ENCODE measurements at regions not wholly inside any gene's neighbourhood (a gene's known extent, or its start where the extent isn't known, plus 50 kb on each side); places are given as distances from the start of the nearest gene placed in this dataset.

DNA sequence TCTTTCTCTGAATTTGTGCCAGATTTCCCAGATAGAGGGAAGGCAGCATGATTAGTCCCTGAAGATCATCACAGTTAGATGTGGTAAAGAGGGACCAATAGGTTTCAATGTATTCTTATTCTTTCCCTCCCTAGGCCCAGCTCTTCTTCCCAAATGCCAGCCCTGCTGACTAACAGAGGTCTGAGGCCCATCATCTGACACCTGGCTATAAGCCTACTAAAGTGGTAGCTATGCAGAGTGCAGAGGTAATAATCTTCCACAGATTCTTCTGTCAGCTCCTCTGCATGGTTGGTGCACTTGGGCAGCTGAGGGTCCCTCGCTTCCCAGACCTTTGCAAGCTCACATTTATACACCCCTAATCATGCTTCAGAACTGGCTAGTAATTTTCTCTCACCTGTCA, 63.7 kb upstream of the PZP start:
- no peak for TF ChIP-seq POLR2A (IDR thresholded peaks at IDR 0.05; ENCODE audit: low read length)
- TF ChIP-seq GATA1 (IDR thresholded peaks at IDR 0.05; ENCODE audit: low read depth, low read length), result no peak

Data from erythroblast (primary cell).